Left renal cortex interstitium (tissue), 4 donors: ENCODE measurements at regions not wholly inside any gene's neighbourhood (a gene's known extent, or its start where the extent isn't known, plus 50 kb on each side); places are given as distances from the start of the nearest gene placed in this dataset.

Experiments
- DNase-seq, 4 donors: peaks; one replicate each; pipeline ENCODE4 v3.0.0-alpha.2; 2013; ENCODE audit warnings: low read depth in 4 of 4, low spot score in 2 of 4, missing footprints in 1 of 4

- DNase-seq: no peak
These were observed 1445.7 kb upstream of the CADM2 start for GRCh38 chr3:83513051-83513450.

GRCh38 chr3:83513677-83514076 is 1445.1 kb upstream of the CADM2 start:
- DNase-seq: no peak

GRCh38 chr3:83514130-83514914 is 1444.5 kb upstream of the CADM2 start:
- no peak for DNase-seq

GRCh38 chr3:83515123-83515522 is 1443.7 kb upstream of the CADM2 start:
- no peak for DNase-seq

GRCh38 chr3:83523470-83524073 is 1435.2 kb upstream of the CADM2 start:
- peak in 3 of 4 donors; percentile 27 to 44 (median 38) for DNase-seq

- DNase-seq: no peak
These were observed 1433.9 kb upstream of the CADM2 start for GRCh38 chr3:83524901-83525300.

DNA sequence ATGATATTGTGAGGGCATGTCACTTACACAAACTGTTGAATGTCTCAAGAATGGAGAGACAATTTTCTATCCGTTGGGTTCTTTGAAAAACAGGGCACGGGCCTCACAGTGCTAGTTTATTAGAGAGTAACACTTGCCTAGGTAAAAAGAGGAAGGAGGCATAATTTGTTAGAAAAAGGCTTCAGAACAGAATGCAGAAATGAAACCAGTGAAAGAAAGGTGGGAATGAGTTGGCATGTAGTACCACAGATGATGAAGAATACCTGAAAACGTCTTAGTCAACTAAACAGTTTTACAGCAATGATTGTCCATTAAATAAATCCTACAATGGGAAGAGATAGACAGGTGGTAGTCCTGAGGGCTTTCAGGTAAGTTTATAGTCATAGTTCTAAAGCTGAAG is 1399.7 kb upstream of the CADM2 start:
- DNase-seq: no peak

DNA sequence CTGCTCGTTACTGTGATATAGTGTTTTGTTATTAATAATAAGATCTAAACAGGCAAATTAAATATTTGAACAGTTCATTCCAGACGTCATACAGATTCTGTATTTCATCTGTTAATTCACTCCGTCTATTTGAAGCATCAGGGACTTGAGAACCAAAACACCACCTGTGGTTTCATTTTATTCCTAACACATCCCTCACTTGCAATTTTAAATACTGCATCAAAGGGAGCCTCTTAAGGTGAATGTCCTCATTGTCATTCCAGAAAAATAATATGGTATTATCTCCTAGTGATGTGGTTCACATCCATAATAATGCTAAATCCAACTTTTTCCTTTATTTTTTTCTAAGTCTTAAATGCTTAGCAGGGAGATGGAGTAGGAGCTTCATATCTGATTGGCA is 1390.9 kb upstream of the CADM2 start:
- DNase-seq: no peak

DNA sequence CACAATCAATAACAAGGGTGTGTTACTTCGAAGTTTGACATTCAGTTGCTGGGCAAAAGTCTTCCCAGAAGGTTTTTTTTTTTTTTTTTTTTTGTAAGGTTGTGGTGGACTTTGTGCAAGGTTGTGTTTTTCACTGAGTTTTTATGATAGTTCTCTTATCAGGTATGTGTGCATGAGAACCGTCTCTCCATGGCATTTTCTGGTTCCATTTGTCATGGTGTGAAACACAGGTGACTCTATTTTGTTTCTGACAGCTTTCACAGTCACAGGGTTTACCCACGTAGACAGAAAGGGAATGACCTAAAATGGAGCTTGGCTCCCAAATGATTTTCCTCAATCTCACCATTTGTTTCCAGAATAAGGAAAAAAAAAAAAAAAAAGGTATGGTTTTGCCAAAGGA is 1377.2 kb upstream of the CADM2 start:
- DNase-seq: no peak

GRCh38 chr3:83601704-83602103 is 1357.1 kb upstream of the CADM2 start:
- no peak for DNase-seq

- DNase-seq: no peak
These were observed 1336.3 kb upstream of the CADM2 start for GRCh38 chr3:83622526-83622925.

GRCh38 chr3:83625261-83625660 is 1333.5 kb upstream of the CADM2 start:
- DNase-seq: no peak

- DNase-seq: no peak
These were observed 1330.3 kb upstream of the CADM2 start for GRCh38 chr3:83628471-83628870.

DNA sequence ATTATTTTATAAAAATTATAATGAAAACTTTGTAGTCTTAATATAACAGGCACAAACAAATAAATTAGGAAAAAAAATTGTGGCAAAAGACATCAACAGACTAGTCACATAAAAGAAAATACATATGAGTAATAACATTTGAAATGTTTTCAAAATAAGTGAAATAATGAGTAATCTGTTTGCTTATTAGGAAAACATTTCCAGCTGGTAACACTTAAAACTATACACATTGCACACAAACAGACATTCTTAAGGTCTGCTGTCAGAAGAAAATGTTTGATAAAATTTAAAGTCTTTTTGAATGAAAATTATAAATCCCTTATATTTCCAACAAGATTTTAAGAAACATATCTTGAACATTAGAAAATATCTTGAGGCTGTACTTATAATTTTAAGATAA is 1326.3 kb upstream of the CADM2 start:
- DNase-seq: no peak

DNA sequence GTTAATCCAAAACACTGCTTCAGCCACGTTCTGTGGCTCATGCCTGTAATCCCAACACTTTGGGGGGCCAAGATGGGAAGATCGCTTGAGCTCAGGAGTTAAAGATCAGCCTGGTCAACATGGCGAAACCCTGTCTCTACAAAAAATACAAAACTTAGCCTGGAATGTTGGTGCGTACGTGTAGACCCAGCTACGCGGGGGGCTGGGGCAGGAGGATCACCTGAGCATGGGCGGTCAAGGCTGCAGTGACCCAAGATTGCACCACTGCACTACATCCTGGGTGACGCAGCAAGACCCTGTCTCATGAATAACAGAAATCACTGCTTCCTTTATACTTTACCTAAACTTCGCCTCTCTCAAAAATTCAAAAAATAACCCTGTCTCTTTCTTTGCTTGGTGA is 1325.0 kb upstream of the CADM2 start:
- DNase-seq: no peak

- no peak for DNase-seq
These were observed 1309.1 kb upstream of the CADM2 start for GRCh38 chr3:83649692-83650091.

DNA sequence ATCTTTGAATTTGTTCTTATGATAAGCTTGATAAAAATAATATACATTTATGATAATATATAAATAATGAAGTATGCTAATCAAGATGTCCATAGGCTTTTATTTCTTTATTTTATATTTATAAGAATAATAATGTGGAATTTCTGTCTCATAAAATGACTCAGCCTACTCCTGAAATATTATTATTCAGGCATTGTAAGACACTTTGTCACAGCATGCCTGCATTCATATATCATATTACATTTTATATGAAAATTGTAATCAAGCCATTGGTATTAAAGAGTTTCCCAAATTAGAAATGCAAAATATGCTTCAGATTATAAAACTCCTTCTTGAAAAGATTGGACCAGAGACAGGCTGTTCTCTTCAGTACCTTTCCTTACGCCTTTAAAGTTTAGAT is 1303.7 kb upstream of the CADM2 start:
- no peak for DNase-seq

GRCh38 chr3:83662381-83662960 is 1296.3 kb upstream of the CADM2 start:
- DNase-seq: no peak

DNA sequence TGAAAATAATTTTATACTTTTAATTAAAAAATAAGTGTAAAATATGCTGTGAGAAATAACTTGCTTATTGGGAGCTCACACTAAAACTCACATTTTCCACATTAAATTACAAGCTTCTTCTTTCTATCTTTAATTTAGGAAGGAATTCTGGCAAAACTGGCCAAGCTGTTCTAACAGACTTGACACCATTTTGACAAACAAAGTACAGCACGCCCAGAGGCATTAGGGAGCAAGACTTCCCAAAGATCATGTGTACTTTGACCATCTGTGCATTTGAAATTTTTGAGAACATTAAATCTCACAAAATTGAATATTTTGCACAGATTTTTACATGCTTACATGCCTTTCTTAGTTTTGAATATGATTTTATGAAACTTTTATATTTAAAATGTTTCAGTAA is 1288.4 kb upstream of the CADM2 start:
- DNase-seq: no peak

- DNase-seq: no peak
These were observed 1274.7 kb upstream of the CADM2 start for GRCh38 chr3:83683937-83684598.

- DNase-seq: no peak
These were observed 1252.1 kb upstream of the CADM2 start for GRCh38 chr3:83706669-83707068.

GRCh38 chr3:83715307-83715706 is 1243.5 kb upstream of the CADM2 start:
- no peak for DNase-seq
